HUES64 (cell line): ENCODE measurements at regions not wholly inside any gene's neighbourhood (a gene's known extent, or its start where the extent isn't known, plus 50 kb on each side); places are given as distances from the start of the nearest gene placed in this dataset.

Source experiments
- H3K27ac ChIP-seq: 2 replicates; pipeline ENCODE4 v1.7.0; 2013; ENCODE audit warnings: low read depth, low read length, inconsistent platforms
- H3K27me3 ChIP-seq: 2 replicates; pipeline ENCODE4 v1.6.1; 2013; ENCODE audit warnings: mild to moderate bottlenecking, low read length; ENCODE audit not compliant: insufficient read depth
- H3K36me3 ChIP-seq: 2 replicates; pipeline ENCODE4 v1.6.1; 2013; ENCODE audit warnings: mild to moderate bottlenecking, low read length; ENCODE audit not compliant: insufficient read depth
- H3K4me1 ChIP-seq: 2 replicates; pipeline ENCODE4 v1.6.1; 2013; ENCODE audit warnings: mild to moderate bottlenecking, low read length, moderate library complexity; ENCODE audit not compliant: insufficient read depth
- H3K4me3 ChIP-seq: 2 replicates; pipeline ENCODE4 v1.5.1; 2013; ENCODE audit warnings: mild to moderate bottlenecking, low read length, moderate library complexity
- H3K9ac ChIP-seq: 2 replicates; pipeline ENCODE4 v1.6.1; 2013; ENCODE audit warnings: mild to moderate bottlenecking, low read depth, low read length
- H3K9me3 ChIP-seq: 2 replicates; pipeline ENCODE4 v1.6.1; 2013; ENCODE audit warnings: low read depth, low read length; ENCODE audit not compliant: insufficient read depth
- WGBS: fragments of 150-250, 120-280 bp; methylation state at CpG from one replicate; pipeline ENCODE4 v1.1.7; 2013; ENCODE audit warnings: missing lambda C conversion rate; 5-methylcytosine and 5-hydroxymethylcytosine counted together

GRCh38 chr4:173879509-173879908 is 349.5 kb upstream of the HAND2 start:
- no peaks in the 10 kb centered on the region for H3K36me3 ChIP-seq
- 92% methylated on average over 3 of the region's 5 CpGs for WGBS
- no peaks in the 10 kb centered on the region for H3K9me3 ChIP-seq
- H3K4me3 ChIP-seq, result no peak overlapping the region
- H3K27me3 ChIP-seq, result no peaks in the 10 kb centered on the region
- no peak overlapping the region for H3K9ac ChIP-seq
- no peak overlapping the region for H3K27ac ChIP-seq
- no peaks in the 10 kb centered on the region for H3K4me1 ChIP-seq

DNA sequence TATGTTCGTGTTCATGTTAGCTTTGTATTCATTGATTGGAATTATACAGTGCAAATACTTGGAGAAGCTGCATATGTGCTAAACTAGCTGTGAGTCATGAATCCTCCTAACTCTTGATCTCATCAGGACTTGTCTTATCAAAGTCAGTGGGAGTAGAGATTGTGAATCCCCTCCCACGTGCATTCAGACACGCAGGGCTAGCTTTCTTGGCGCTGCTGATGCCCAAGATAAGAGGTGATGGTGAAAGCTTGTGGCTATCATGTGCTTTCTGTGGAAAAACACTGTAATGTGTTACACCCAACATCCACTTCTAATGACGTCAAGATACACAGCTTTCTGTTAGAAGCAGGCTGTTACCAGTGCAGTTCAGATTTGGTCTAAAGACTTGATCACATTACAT is 348.7 kb upstream of the HAND2 start:
- Histone ChIP-seq H3K9ac (no peak overlapping the region), H3K27me3 (no peaks in the 10 kb centered on the region), H3K27ac (no peak overlapping the region), H3K9me3 (no peaks in the 10 kb centered on the region), H3K4me1 (no peaks in the 10 kb centered on the region), H3K4me3 (no peak overlapping the region), H3K36me3 (no peaks in the 10 kb centered on the region)
- 90% methylated on average over 5 of the region's 5 CpGs for WGBS

DNA sequence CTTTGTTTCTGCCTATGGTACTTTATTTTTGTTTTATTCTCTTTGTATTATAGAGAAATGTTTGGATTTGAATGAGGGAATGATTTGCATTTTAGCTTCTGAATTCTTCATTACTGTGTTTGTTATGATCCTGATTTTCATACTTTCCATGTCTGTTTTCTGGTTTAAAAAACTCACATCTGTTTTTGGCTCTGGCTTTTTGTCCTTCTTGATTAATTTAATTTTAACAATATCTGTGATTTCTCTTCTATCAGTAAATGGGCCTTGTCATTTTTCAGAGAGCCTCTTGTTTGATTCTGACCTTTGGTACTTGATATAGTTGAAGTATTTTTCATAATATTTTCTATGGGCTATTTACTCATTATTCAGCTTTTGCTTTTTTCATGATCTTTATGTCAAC is 341.6 kb upstream of the HAND2 start:
- Histone ChIP-seq H3K27ac (no peak overlapping the region), H3K9ac (no peak overlapping the region), H3K27me3 (no peaks in the 10 kb centered on the region), H3K9me3 (no peaks in the 10 kb centered on the region), H3K4me1 (no peaks in the 10 kb centered on the region), H3K36me3 (no peaks in the 10 kb centered on the region), H3K4me3 (no peak overlapping the region)

- H3K9me3 ChIP-seq, result peaks cover 2% of the 10 kb centered on the region; the same call in 1 of the 2 replicates
- no peak overlapping the region for H3K9ac ChIP-seq
- H3K36me3 ChIP-seq, result no peaks in the 10 kb centered on the region
- H3K27ac ChIP-seq, result no peak overlapping the region
- no peaks in the 10 kb centered on the region for H3K27me3 ChIP-seq
- no peak overlapping the region for H3K4me3 ChIP-seq
- 100% methylated on average over 3 of the region's 3 CpGs for WGBS
- H3K4me1 ChIP-seq, result no peaks in the 10 kb centered on the region
Measured at GRCh38 chr4:173866322-173867026, 336.4 kb upstream of the HAND2 start.

- no peak overlapping the region for H3K4me3 ChIP-seq
- H3K9me3 ChIP-seq, result peaks cover 2% of the 10 kb centered on the region; the same call in 1 of the 2 replicates
- WGBS, result 88% methylated on average over 2 of the region's 3 CpGs
- H3K27ac ChIP-seq, result no peak overlapping the region
- no peaks in the 10 kb centered on the region for H3K27me3 ChIP-seq
- no peaks in the 10 kb centered on the region for H3K36me3 ChIP-seq
- H3K4me1 ChIP-seq, result no peaks in the 10 kb centered on the region
- no peak overlapping the region for H3K9ac ChIP-seq
Measured at GRCh38 chr4:173862754-173863153, 332.7 kb upstream of the HAND2 start.

GRCh38 chr4:173860094-173860493 is 330.1 kb upstream of the HAND2 start:
- H3K4me1 ChIP-seq, result no peaks in the 10 kb centered on the region
- H3K4me3 ChIP-seq, result no peak overlapping the region
- H3K27me3 ChIP-seq, result no peaks in the 10 kb centered on the region
- peaks cover 2% of the 10 kb centered on the region; the same call in 1 of the 2 replicates for H3K9me3 ChIP-seq
- no peak overlapping the region for H3K27ac ChIP-seq
- no peak overlapping the region for H3K9ac ChIP-seq
- 87% methylated on average over 1 of the region's 2 CpGs for WGBS
- no peaks in the 10 kb centered on the region for H3K36me3 ChIP-seq

DNA sequence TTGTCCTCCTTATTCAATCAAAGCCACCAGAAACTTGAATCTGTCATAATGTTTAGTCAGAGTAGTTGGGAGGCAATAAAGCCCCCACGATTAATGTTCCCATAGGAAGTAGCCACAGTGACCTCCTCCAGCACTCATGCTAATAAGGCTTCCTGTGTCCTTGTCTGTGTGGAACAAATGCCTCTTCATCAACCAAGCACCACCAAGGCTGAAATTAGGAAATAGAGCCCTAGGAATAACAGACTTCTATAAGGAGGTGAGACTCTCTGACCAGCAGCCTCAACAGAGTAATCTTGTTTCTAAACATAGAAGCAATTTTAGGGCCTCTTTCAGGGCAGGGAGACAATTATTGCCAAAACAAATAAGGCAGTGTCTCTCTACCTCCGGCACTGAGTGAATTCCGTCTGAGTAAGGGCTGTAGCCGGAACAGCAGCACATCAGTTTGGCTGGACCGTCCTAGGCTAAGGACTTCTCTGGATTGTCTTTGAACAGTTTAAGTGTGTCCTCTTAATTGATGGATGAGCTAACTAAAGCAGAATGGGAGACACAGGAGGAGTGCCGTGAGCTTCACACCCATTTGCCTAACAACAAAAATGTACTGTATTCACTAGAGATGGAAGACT is 329.2 kb upstream of the HAND2 start:
- Histone ChIP-seq H3K36me3 (no peaks in the 10 kb centered on the region), H3K4me3 (no peak overlapping the region), H3K9ac (no peak overlapping the region), H3K9me3 (no peaks in the 10 kb centered on the region), H3K4me1 (no peaks in the 10 kb centered on the region), H3K27ac (no peak overlapping the region), H3K27me3 (no peaks in the 10 kb centered on the region)
- 94% methylated on average over 6 of the region's 6 CpGs for WGBS

- no peaks in the 10 kb centered on the region for H3K4me1 ChIP-seq
- no peaks in the 10 kb centered on the region for H3K36me3 ChIP-seq
- no peaks in the 10 kb centered on the region for H3K9me3 ChIP-seq
- H3K9ac ChIP-seq, result no peak overlapping the region
- 86% methylated on average over 2 of the region's 2 CpGs for WGBS
- no peak overlapping the region for H3K4me3 ChIP-seq
- no peak overlapping the region for H3K27ac ChIP-seq
- no peaks in the 10 kb centered on the region for H3K27me3 ChIP-seq
Measured at GRCh38 chr4:173858471-173858870, 328.4 kb upstream of the HAND2 start.

- Histone ChIP-seq H3K9ac (no peak overlapping the region), H3K9me3 (no peaks in the 10 kb centered on the region), H3K27ac (no peak overlapping the region), H3K4me1 (no peaks in the 10 kb centered on the region), H3K27me3 (no peaks in the 10 kb centered on the region), H3K4me3 (no peak overlapping the region), H3K36me3 (no peaks in the 10 kb centered on the region)
- 91% methylated on average over 1 of the region's 1 CpG for WGBS
Measured at GRCh38 chr4:173857828-173858227, 327.8 kb upstream of the HAND2 start.

- H3K9ac ChIP-seq, result no peak overlapping the region
- no peak overlapping the region for H3K27ac ChIP-seq
- H3K27me3 ChIP-seq, result no peaks in the 10 kb centered on the region
- H3K36me3 ChIP-seq, result no peaks in the 10 kb centered on the region
- H3K4me3 ChIP-seq, result no peak overlapping the region
- no peaks in the 10 kb centered on the region for H3K9me3 ChIP-seq
- WGBS, result 88% methylated on average over 1 of the region's 2 CpGs
- H3K4me1 ChIP-seq, result no peaks in the 10 kb centered on the region
Measured at GRCh38 chr4:173855015-173855414, 325.0 kb upstream of the HAND2 start.

- no peaks in the 10 kb centered on the region for H3K9me3 ChIP-seq
- WGBS, result 95% methylated on average over 6 of the region's 6 CpGs
- H3K4me3 ChIP-seq, result no peak overlapping the region
- no peaks in the 10 kb centered on the region for H3K36me3 ChIP-seq
- H3K27me3 ChIP-seq, result no peaks in the 10 kb centered on the region
- H3K27ac ChIP-seq, result no peak overlapping the region
- H3K9ac ChIP-seq, result no peak overlapping the region
- H3K4me1 ChIP-seq, result no peaks in the 10 kb centered on the region
Measured at GRCh38 chr4:173852775-173853174, 322.7 kb upstream of the HAND2 start.
